Mucosa of stomach (tissue), 1 donor: ENCODE measurements at regions not wholly inside any gene's neighbourhood (a gene's known extent, or its start where the extent isn't known, plus 50 kb on each side); places are given as distances from the start of the nearest gene placed in this dataset.

Source experiments
- H3K27me3 ChIP-seq: one replicate; pipeline ENCODE4 v1.7.0; 2013; ENCODE audit warnings: mild to moderate bottlenecking, low read length; ENCODE audit not compliant: control insufficient read depth, insufficient read depth
- H3K36me3 ChIP-seq: one replicate; pipeline ENCODE4 v1.7.0; 2013; ENCODE audit warnings: low read length; ENCODE audit not compliant: control insufficient read depth, insufficient read depth
- H3K4me1 ChIP-seq: one replicate; pipeline ENCODE4 v1.7.0; 2013; ENCODE audit warnings: mild to moderate bottlenecking, low read length; ENCODE audit not compliant: control insufficient read depth, insufficient read depth
- H3K4me3 ChIP-seq: one replicate; pipeline ENCODE4 v1.7.0; 2013; ENCODE audit warnings: low read length
- H3K9ac ChIP-seq: one replicate; pipeline ENCODE4 v1.7.0; 2013; ENCODE audit warnings: mild to moderate bottlenecking, low read length, moderate library complexity
- H3K9me3 ChIP-seq: one replicate; pipeline ENCODE4 v1.7.0; 2013; ENCODE audit warnings: mild to moderate bottlenecking, low read length, moderate library complexity; ENCODE audit not compliant: control insufficient read depth
- donor health status: Pancreatic carcinoma.

DNA sequence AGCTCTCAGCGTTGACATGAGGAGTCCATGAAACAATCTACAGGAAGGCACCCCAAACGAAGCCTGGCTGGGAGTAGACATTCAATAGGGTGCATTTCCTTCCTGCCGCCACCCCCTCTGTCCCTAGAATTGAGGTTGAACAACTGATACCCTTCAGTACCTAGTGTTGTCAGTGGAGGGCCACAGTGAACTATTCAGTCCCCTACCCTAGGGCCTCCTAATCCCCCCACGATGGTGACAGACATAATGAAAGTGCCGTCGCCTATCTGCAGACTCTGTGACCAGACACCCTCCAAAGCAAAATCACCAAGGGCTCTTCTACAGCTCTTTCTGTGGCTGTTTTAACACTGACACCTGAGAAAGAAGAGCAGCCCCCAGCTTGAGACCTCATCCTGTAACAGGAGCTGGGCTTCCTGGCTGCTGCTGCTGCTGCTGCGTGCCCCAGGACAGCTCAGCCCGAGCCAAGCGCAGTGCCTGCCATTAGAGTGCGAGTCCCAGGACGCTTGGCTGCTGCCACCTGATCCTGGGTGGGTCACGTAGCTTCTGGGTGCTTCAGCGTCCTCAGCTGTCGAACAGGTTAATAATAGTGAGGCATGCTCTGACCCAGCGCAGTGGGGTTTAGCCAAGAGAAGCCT, 183.0 kb downstream of the ZBTB18 start:
- H3K9ac ChIP-seq, result no peak overlapping the region
- H3K9me3 ChIP-seq, result no peaks in the 10 kb centered on the region
- no peaks in the 10 kb centered on the region for H3K4me1 ChIP-seq
- H3K36me3 ChIP-seq, result no peaks in the 10 kb centered on the region
- no peak overlapping the region for H3K4me3 ChIP-seq
- peaks cover 9% of the 10 kb centered on the region for H3K27me3 ChIP-seq

DNA sequence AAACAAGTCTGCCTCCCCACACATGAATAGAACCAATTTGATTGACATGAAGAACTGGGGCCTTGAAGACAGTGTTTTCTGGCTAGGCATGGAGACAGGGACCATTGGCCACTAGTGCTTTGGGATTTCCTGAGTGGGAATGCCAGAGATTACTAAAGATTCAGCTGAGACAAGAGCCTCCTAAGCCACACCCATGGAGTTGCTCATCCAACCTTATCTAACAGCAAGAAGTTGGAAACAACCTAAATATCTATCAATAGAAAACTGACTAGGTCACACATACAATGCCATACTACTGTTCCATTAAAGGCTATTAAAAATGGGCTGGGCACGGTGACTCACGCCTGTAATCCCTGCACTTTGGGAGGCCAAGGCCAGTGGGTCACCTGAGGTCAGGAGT, 184.1 kb downstream of the ZBTB18 start:
- Histone ChIP-seq H3K4me3 (no peak overlapping the region), H3K4me1 (peaks cover 5% of the 10 kb centered on the region), H3K27me3 (peaks cover 9% of the 10 kb centered on the region), H3K36me3 (no peaks in the 10 kb centered on the region), H3K9ac (no peak overlapping the region), H3K9me3 (no peaks in the 10 kb centered on the region)

DNA sequence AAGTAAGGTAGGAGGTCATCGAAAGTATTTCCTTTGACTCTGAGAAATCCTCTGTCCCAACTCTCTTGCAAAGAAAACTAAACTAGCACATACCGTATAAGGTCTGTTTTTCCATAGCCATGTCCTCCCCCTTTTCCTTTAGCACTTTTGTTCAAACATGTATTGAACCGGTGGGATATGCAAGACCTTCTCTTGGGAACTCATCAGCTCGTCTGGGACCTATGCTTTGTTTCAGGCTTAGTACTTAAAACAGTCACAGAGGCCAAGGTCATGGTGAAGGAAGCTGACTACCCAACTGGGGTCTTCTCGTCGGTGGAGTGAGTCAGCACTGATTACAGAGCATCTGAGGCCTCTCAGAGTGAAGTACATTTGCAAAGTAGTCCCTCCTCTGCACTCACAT, 185.0 kb downstream of the ZBTB18 start:
- Histone ChIP-seq H3K27me3 (peaks cover 3% of the 10 kb centered on the region), H3K4me1 (peaks cover 5% of the 10 kb centered on the region), H3K9ac (no peak overlapping the region), H3K4me3 (no peak overlapping the region), H3K36me3 (no peaks in the 10 kb centered on the region), H3K9me3 (no peaks in the 10 kb centered on the region)

DNA sequence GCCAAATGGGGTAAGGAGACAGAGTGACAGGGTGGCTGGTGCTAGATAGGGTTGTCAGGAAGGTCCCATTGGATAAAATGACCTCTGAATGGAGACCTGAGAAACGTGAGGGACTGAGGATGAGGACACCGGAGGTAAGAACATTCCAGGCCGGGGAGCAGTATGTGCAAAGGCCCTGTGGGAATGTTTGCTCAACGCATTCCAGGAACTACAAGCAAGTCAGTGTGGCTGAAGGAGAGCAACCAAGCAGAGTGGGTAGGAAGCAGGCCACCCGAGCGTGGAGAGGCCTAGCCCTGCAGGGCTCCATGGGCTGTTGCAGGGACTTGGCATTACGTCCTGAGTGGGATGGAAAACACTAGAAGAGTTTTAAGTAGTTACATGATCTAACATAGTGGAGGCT, 185.6 kb downstream of the ZBTB18 start:
- Histone ChIP-seq H3K27me3 (no peaks in the 10 kb centered on the region), H3K36me3 (no peaks in the 10 kb centered on the region), H3K4me3 (no peak overlapping the region), H3K4me1 (peaks cover 5% of the 10 kb centered on the region), H3K9ac (no peak overlapping the region), H3K9me3 (no peaks in the 10 kb centered on the region)

DNA sequence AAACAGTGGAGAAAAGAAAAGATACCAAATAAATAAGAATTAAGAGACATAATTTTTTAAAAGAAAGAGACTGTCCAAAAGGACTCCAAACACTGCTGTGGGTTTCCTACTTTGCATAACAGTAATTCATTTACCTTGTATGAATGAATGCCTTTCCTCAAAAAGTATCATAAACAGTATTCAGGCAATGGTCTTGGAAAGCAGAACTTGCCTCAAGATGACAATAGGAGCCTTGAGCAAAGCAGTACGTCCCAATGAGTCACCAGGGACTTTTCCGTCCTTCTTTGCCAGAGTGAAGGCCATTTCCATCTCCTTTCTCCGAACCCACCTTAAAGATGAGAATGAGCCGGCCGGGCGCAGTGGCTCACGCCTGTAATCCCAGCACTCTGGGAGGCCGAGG, 186.4 kb downstream of the ZBTB18 start:
- Histone ChIP-seq H3K27me3 (no peaks in the 10 kb centered on the region), H3K9me3 (no peaks in the 10 kb centered on the region), H3K4me1 (peaks cover 5% of the 10 kb centered on the region), H3K9ac (no peak overlapping the region), H3K4me3 (no peak overlapping the region), H3K36me3 (no peaks in the 10 kb centered on the region)

DNA sequence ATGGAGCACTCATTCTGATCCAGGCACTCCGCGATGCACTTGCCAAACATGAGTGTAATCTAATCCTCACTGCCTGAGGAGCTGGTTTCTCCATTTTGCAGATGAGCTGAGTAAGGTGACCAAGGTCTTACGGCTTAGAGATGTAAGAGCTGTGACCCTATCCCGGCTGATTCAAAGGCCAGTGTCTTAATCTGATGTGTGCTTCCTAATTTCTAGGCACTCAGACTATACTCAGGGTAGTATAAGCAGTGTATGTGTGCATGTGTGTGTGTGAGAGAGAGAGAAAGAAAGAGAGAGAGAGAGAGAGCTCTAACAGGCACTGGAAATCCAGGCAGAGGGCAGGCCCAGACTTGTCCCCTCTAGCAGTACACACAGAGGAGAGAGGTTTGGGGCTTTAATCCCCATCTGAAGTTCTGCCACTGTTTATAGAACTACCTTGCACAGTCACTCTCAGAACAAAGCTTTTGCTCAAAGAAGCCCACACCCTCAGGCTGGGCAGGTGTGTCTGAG, 188.2 kb downstream of the ZBTB18 start:
- H3K4me3 ChIP-seq, result no peak overlapping the region
- no peaks in the 10 kb centered on the region for H3K27me3 ChIP-seq
- H3K36me3 ChIP-seq, result no peaks in the 10 kb centered on the region
- no peaks in the 10 kb centered on the region for H3K9me3 ChIP-seq
- H3K4me1 ChIP-seq, result peaks cover 5% of the 10 kb centered on the region
- H3K9ac ChIP-seq, result no peak overlapping the region

DNA sequence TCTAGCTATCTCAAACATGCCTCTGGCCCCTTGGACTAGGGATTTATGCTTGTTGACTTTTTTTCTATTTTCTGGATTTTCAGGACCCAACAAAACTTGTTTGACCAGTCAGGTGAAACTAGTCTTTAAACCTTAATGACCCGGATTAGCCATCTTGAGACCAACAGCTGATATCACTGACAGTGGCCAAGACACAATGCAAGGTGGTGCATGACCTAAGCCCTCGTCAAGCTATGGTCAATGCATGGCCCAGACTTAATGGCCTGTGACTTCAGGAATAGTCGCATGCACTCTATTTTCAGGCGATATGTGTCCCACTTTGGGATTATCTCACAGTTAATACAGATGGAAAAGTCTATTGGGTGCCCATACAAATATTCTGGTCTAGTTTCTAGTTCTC, 190.4 kb downstream of the ZBTB18 start:
- Histone ChIP-seq H3K9ac (no peak overlapping the region), H3K27me3 (no peaks in the 10 kb centered on the region), H3K36me3 (no peaks in the 10 kb centered on the region), H3K4me3 (no peak overlapping the region), H3K9me3 (no peaks in the 10 kb centered on the region), H3K4me1 (peaks cover 5% of the 10 kb centered on the region)

DNA sequence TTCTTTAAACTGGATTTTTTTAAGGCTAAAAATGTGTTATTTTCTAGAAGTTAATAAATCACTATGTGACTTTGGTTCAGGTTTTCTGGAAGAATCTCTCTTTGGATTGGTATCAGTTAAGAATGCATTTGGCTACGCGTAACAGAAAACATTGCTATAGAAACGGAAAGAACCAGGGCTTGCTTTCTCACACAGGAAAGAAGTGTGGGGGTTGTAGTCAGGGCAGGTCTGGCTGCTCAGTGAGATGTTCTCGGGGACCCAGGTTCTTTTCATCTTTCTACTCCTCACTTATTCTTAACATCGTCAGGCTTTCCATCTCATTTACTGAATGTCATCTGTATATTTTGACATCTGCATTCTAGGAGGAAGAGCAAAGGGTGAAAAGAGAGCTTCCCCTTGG, 191.4 kb downstream of the ZBTB18 start:
- H3K36me3 ChIP-seq, result no peaks in the 10 kb centered on the region
- no peaks in the 10 kb centered on the region for H3K9me3 ChIP-seq
- H3K27me3 ChIP-seq, result no peaks in the 10 kb centered on the region
- no peak overlapping the region for H3K9ac ChIP-seq
- no peak overlapping the region for H3K4me3 ChIP-seq
- peaks cover 5% of the 10 kb centered on the region for H3K4me1 ChIP-seq

DNA sequence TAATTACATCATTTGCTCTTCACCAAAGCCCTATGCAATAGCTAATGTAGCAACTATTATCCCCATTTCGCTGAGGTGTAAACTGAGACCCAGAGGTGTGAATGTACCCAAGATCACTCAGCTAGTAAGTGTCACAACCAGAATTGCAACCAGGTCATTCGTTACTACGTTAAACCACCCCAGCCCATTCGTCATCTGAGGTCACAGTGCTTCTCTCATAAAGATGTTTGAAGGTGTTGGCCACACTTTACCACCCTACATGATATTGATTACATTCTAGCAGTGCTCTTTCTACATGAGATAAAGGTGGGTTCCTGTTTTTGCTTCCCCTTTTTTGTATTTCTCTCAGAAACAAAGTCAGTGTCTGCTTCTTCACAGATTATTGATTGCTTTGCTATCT, 195.3 kb downstream of the ZBTB18 start:
- H3K4me1 ChIP-seq, result no peaks in the 10 kb centered on the region
- no peak overlapping the region for H3K4me3 ChIP-seq
- no peaks in the 10 kb centered on the region for H3K36me3 ChIP-seq
- H3K9ac ChIP-seq, result no peak overlapping the region
- no peaks in the 10 kb centered on the region for H3K27me3 ChIP-seq
- H3K9me3 ChIP-seq, result no peaks in the 10 kb centered on the region

DNA sequence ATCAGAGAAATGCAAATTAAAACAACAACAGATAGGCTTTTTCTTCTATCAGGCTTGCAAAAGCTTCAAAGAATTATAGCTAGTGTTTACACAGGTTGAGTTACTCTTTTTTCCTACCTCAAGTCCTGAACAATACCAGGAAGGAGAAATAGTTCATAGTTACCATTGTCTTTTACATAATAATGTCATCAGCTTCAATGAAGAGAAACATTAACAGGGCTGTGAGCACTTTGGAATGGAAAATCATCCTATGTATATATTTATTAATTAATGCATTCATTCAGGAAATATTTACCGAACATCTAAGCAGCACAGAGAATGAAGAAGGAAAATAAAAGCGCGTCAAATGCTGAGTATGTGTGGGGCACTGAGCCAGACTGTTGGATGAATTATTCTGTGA, 197.3 kb downstream of the ZBTB18 start:
- no peak overlapping the region for H3K9ac ChIP-seq
- no peaks in the 10 kb centered on the region for H3K27me3 ChIP-seq
- H3K9me3 ChIP-seq, result no peaks in the 10 kb centered on the region
- no peak overlapping the region for H3K4me3 ChIP-seq
- no peaks in the 10 kb centered on the region for H3K36me3 ChIP-seq
- H3K4me1 ChIP-seq, result no peaks in the 10 kb centered on the region

DNA sequence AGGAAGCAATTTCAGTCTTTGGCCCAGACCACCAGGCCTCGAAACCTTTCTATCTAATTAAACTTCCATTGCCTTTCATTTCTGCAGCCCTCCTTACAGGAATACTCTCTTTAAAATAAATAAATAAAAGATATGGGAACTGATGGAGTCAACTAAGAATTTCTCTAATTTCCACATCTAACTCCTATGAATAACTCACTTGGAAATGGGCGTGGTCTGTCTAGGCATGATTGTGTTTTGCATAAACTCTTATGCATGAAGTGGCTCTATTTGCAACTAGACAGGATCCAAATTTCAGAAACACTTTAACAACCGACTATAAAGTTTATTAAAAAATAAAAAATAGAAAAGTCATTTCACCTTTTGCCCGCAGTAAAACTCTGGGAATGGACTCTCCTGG, 199.5 kb downstream of the ADSS2 start:
- Histone ChIP-seq H3K9me3 (no peaks in the 10 kb centered on the region), H3K9ac (no peak overlapping the region), H3K4me1 (no peaks in the 10 kb centered on the region), H3K27me3 (no peaks in the 10 kb centered on the region), H3K4me3 (no peak overlapping the region), H3K36me3 (no peaks in the 10 kb centered on the region)

DNA sequence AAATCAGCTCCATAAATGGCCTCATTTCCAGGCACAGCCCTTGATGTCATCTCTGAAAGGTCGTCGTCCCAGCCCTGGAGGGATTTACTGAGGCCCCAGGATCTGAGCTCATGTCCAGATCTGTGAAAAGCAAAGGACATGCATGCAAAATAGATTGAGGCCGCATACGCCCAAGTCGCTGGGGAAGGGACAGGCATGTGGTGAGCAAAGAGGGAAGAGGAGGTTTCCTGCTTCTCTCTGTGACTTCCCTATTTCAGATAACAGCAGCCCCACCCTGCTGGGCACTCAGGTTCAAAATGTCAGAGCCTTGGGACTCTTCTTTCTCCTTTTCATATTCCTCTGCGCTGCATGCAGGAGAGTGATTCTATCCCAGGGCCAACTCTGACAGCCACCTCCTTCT, 197.2 kb downstream of the ADSS2 start:
- Histone ChIP-seq H3K4me3 (no peak overlapping the region), H3K27me3 (no peaks in the 10 kb centered on the region), H3K36me3 (no peaks in the 10 kb centered on the region), H3K9me3 (no peaks in the 10 kb centered on the region), H3K4me1 (no peaks in the 10 kb centered on the region), H3K9ac (no peak overlapping the region)

DNA sequence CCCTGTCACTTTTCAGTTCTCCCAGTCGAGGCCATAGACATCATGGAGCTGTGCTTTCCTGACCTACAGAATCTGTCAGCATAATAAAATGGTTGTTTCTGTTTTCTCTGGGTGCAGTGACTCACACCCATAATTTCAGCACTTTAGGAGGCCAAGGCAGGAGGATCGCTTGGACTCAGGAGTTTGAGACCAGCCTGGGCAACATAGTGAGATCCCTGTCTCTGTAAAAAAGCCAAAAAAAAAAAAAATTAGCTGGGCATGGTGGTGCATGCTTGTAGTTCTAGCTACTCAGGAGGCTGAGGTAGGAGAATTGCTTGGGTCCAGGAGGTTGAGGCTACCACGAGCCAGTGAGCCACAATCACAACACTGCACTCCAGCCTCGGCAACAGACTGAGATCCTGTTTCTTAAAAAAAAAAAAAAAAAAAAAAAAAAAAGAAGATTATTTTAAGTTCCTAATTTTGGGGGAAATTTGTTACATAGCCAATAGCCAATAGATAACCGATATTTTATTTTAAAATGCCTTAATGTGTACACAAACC, 196.2 kb downstream of the ADSS2 start:
- no peak overlapping the region for H3K4me3 ChIP-seq
- no peaks in the 10 kb centered on the region for H3K9me3 ChIP-seq
- H3K9ac ChIP-seq, result no peak overlapping the region
- H3K36me3 ChIP-seq, result no peaks in the 10 kb centered on the region
- no peaks in the 10 kb centered on the region for H3K4me1 ChIP-seq
- no peaks in the 10 kb centered on the region for H3K27me3 ChIP-seq
